SK-N-SH treated with all-trans-retinoic acid at 6 μM for 48 hours (cell line): ENCODE measurements at regions not wholly inside any gene's neighbourhood (a gene's known extent, or its start where the extent isn't known, plus 50 kb on each side); places are given as distances from the start of the nearest gene placed in this dataset.

Experiments
- ARNTL ChIP-seq: fragments of 450-650 bp; formaldehyde crosslinking; IDR thresholded peaks from 2 replicates; pipeline ENCODE4 v1.5.0; 2020; ENCODE audit warnings: low read depth, mild to moderate bottlenecking, moderate library complexity, borderline replicate concordance
- PATZ1 ChIP-seq: fragments of 250-450 bp; sonication (Bioruptor Pico); IDR thresholded peaks from 2 replicates; pipeline ENCODE4 v1.8.0; 2020; ENCODE audit warnings: mild to moderate bottlenecking, moderate library complexity, borderline replicate concordance
- PPARA ChIP-seq: fragments of 250-450 bp; sonication (Bioruptor Pico); IDR thresholded peaks from 2 replicates; pipeline ENCODE4 v1.5.0; 2020; ENCODE audit warnings: mild to moderate bottlenecking, borderline replicate concordance
- RARB ChIP-seq: fragments of 250-450 bp; sonication (Bioruptor Pico); IDR thresholded peaks from 2 replicates; pipeline ENCODE4 v1.8.0; 2021; ENCODE audit warnings: mild to moderate bottlenecking, moderate library complexity
- TSHZ2 ChIP-seq: fragments of 250-450 bp; sonication (Bioruptor Pico); IDR thresholded peaks from 2 replicates; pipeline ENCODE4 v1.5.0; 2020; ENCODE audit warnings: mild to moderate bottlenecking, moderate library complexity
- ZC3H10 ChIP-seq: fragments of 250-450 bp; sonication (Bioruptor Pico); IDR thresholded peaks from 2 replicates; pipeline ENCODE4 v1.5.1; 2021; ENCODE audit warnings: mild to moderate bottlenecking, moderate library complexity
- ZNF70 ChIP-seq: fragments of 450-650 bp; formaldehyde crosslinking; IDR thresholded peaks from 2 replicates; pipeline ENCODE4 v1.5.0; 2020; ENCODE audit warnings: mild to moderate bottlenecking, moderate library complexity

DNA sequence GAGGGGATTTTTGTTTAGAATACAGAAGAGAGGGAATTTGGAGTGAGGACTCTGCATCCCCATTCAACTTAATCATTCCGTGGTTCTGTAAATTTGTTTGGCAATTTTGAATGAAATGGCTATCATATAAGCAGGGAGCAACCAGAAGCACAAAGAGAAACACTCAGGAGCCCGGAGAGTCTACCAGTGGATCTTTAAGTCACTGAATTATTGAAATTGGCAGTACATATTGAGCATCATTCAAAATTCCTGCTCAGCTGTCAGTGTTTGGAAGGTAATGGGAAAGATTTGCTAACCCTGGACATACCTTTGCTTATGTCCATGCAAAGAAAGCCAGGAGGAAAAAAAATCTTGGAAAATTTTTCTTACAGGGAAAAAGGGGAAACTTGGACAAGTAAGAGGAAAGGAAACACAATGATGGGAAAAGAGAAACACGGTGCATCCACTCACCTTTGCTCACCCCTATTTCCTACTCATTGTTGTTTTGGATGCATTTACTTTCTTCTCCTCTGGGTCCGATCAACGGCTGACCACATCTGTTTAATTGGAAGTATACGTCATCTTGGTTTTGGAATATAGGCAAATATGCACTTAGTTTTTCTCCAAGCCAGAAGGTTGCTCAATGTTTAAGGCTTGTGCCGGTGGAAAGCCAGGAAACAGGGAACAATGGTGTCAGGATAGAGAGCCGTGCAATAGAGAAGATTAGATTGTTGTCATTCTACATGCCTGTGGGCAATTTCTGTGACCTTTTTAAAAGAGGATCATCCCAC lies 243.0 kb upstream of the LYPLAL1 start:
- TF ChIP-seq RARB, result no peak
- no peak for TF ChIP-seq PATZ1 (CRISPR knock-in tag)
- no peak for TF ChIP-seq ZC3H10 (CRISPR knock-in tag)
- no peak for TF ChIP-seq ARNTL (CRISPR knock-in tag)
- no peak for TF ChIP-seq ZNF70 (CRISPR knock-in tag)
- TF ChIP-seq TSHZ2 (CRISPR knock-in tag), result no peak
- TF ChIP-seq PPARA (CRISPR knock-in tag), result no peak
